ENCODE measurements at regions not wholly inside any gene's neighbourhood (a gene's known extent, or its start where the extent isn't known, plus 50 kb on each side); places are given as distances from the start of the nearest gene placed in this dataset.

DNA sequence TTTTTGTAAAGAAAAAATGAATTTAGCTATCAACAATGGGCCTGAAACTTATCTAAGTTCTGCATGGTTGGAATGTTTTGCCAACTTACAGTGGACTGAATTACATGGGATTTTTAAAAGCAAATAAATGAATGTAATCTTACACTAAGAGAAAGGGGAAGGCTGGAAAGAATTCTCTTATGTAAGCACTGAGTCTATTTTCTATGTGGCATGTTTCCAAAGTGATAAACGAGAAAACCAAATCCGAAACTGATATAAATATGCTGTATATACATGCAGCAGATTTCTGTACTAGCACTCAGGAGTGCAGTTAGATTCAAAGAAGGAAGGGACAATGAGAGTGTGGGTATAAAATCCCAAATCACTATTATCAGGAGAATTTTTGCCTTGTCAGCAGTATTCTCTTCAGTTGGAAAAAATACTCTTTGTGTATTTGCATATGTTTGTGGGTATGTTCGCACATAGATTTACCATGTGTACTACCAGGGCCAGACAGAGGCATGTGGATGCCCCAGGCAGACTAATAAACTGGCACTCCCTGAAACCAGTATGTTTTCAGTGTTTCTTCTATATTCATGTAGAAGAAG lies 334.3 kb upstream of the SEMA3D start:
- TF ChIP-seq, protein P1, sequence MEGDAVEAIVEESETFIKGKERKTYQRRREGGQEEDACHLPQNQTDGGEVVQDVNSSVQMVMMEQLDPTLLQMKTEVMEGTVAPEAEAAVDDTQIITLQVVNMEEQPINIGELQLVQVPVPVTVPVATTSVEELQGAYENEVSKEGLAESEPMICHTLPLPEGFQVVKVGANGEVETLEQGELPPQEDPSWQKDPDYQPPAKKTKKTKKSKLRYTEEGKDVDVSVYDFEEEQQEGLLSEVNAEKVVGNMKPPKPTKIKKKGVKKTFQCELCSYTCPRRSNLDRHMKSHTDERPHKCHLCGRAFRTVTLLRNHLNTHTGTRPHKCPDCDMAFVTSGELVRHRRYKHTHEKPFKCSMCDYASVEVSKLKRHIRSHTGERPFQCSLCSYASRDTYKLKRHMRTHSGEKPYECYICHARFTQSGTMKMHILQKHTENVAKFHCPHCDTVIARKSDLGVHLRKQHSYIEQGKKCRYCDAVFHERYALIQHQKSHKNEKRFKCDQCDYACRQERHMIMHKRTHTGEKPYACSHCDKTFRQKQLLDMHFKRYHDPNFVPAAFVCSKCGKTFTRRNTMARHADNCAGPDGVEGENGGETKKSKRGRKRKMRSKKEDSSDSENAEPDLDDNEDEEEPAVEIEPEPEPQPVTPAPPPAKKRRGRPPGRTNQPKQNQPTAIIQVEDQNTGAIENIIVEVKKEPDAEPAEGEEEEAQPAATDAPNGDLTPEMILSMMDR (IDR thresholded peaks at IDR 0.05) = no peak
- TF ChIP-seq POLR2AphosphoS5 (IDR thresholded peaks at IDR 0.05) = no peak

Data from esophagus muscularis mucosa (tissue), 3 donors.